Dendritic cell treated with granulocyte-macrophage colony-stimulating factor and Interleukin-4, amounts not matched to agents 40 ng/mL and 50 ng/mL, for 4 days (primary cell): ENCODE measurements at regions not wholly inside any gene's neighbourhood (a gene's known extent, or its start where the extent isn't known, plus 50 kb on each side); places are given as distances from the start of the nearest gene placed in this dataset.

Source experiments
- H3K27ac Mint-ChIP-seq: one replicate; pipeline ENCODE4 v1.8.0; 2022; ENCODE audit warnings: mild to moderate bottlenecking, mixed read lengths
- H3K27me3 Mint-ChIP-seq: one replicate; pipeline ENCODE4 v1.8.0; 2022; ENCODE audit warnings: mild to moderate bottlenecking, mixed read lengths
- H3K36me3 Mint-ChIP-seq: one replicate; pipeline ENCODE4 v1.8.0; 2022; ENCODE audit warnings: low read depth, mixed read lengths
- H3K4me1 Mint-ChIP-seq: one replicate; pipeline ENCODE4 v1.8.0; 2022; ENCODE audit warnings: low read depth, mixed read lengths
- H3K4me3 Mint-ChIP-seq: one replicate; pipeline ENCODE4 v1.8.0; 2022; ENCODE audit warnings: mild to moderate bottlenecking, moderate library complexity, mixed read lengths
- H3K9me3 Mint-ChIP-seq: one replicate; pipeline ENCODE4 v1.8.0; 2022; ENCODE audit warnings: mixed read lengths
- intact Hi-C: fragments of 100-400 bp; cut with micrococcal nuclease; formaldehyde crosslinking; loops from one replicate; pipeline ENCODE4 v1.15.0; 2022

DNA sequence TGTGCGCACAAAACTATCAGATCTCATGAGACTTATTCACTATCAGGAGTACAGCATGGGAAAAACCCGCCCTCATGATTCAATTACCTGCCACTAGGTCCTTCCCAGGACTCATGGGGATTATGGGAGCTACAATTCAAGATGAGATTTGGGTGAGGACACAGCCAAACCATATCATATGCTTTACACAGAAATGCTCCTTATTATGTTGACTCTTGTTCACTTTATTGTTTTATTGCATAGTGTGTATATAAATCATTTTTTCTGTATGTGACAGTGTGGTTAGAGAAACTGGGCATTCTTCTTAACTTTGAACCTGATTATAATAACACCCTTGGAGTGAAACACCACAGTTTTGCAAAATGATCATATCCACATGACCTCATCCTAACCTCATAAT, 212.8 kb upstream of the TNRC6C start:
- H3K9me3 Mint-ChIP-seq, result no peaks in the 10 kb centered on the region
- H3K4me3 Mint-ChIP-seq, result no peak overlapping the region
- no peaks in the 10 kb centered on the region for H3K36me3 Mint-ChIP-seq
- intact Hi-C loops, result no loop called here
- no peaks in the 10 kb centered on the region for H3K4me1 Mint-ChIP-seq
- H3K27me3 Mint-ChIP-seq, result peaks cover 21% of the 10 kb centered on the region
- no peak overlapping the region for H3K27ac Mint-ChIP-seq

DNA sequence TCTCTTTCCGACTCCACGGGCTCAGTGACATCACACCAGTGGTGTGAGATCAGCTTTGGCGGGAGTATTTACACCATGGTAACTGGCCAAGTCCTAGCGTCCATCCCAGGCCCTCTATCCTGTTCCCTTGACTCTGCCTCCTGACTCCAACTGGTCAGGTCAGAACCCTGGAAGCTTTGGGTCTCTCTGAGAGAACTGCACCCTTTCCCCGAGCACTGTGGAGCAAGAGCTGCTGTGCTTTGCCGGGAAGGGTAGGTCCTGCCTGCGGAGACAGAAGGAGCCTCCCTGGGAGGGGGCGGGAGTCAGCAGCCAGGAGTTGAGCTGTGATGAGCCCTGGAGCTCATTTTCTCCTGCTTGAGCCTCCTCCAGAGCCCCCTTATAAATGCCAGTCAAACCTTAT, 212.1 kb upstream of the TNRC6C start:
- H3K4me3 Mint-ChIP-seq, result no peak overlapping the region
- no peaks in the 10 kb centered on the region for H3K4me1 Mint-ChIP-seq
- no peak overlapping the region for H3K27ac Mint-ChIP-seq
- no peaks in the 10 kb centered on the region for H3K9me3 Mint-ChIP-seq
- intact Hi-C loops, result no loop called here
- H3K36me3 Mint-ChIP-seq, result no peaks in the 10 kb centered on the region
- peaks cover 21% of the 10 kb centered on the region for H3K27me3 Mint-ChIP-seq

DNA sequence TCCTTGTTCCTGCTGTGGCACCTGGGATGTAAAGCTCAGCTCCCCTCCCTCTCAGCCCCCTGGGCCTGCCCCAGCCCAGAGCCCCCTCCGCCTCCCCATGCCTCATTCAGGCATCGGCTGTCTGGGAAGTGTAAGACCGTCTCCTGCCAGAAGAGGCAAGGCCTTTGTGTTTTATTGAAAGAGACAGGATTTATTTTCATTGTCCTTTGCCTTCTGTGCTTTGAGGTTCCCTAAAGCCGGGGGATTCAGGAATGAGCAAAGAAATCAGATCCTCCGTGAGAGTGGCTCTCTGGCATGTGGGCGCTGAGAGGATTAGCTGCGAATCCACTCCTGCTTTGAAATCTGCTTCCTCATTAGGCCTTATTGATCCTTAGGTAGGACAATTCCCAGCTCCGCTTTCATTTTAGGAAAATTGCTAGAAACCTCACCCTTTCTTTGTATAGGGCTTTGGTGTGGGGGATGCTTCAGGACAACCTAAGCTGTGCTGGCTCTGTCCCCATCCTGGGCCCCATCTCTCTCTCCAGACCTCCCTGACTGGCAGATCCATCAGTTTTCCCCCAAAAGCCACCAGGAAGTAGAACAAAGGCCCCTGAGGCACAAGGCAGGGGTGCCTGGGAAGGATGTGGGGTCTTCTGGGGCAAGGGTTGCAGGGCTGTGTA, 211.5 kb upstream of the TNRC6C start:
- H3K9me3 Mint-ChIP-seq, result no peaks in the 10 kb centered on the region
- no peak overlapping the region for H3K4me3 Mint-ChIP-seq
- H3K27me3 Mint-ChIP-seq, result peaks cover 17% of the 10 kb centered on the region
- H3K27ac Mint-ChIP-seq, result no peak overlapping the region
- H3K36me3 Mint-ChIP-seq, result no peaks in the 10 kb centered on the region
- H3K4me1 Mint-ChIP-seq, result no peaks in the 10 kb centered on the region
- intact Hi-C loops, result no loop called here

DNA sequence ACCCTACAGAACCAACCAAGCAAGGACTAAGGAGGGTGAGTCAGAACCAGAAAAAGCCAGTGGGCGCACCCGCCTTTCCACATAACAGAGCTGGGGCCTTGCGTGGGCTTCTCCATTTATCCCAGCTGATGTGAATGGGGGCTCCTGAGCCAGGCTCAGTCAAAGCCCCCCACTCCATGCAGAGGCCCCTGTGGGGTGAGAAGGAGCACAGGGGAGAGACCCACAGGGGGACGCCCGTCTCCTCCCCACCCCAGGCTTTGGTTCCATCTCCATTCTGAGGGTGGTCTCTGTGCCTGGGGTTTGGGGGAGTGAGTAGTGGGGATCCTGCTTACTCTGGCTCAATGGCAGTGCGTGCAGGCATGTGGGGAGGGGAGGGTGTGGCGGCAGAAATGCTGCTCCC, 210.1 kb upstream of the TNRC6C start:
- Mint-ChIP-seq H3K4me1 (no peaks in the 10 kb centered on the region), H3K36me3 (no peaks in the 10 kb centered on the region), H3K9me3 (no peaks in the 10 kb centered on the region), H3K27ac (no peak overlapping the region), H3K27me3 (peaks cover 20% of the 10 kb centered on the region), H3K4me3 (no peak overlapping the region)
- intact Hi-C loops, result no loop called here

DNA sequence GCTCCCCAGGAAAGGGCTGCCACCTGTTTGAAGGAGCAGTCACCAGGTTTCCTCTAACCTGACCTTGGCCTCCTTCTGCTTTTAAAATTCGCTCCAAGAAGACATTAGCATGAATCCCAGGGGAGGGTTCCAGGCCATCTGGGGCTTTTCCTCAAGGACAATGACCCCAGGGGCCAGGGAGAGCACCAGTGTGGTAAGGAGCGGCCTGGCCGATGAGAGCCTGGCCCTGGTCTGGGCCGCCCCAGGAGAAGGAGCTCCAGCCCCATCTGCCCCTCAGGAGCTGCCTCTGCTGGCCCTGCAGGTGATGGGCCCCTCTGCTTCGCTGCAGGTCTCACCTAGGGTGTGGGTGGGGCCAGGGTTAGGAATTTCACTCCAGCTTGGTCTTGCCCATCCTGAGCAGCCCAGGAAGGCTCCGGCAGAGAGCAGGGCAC, 209.2 kb upstream of the TNRC6C start:
- Mint-ChIP-seq H3K9me3 (peaks cover under 1% of the 10 kb centered on the region), H3K27me3 (peaks cover 21% of the 10 kb centered on the region), H3K4me3 (no peak overlapping the region), H3K4me1 (no peaks in the 10 kb centered on the region), H3K36me3 (no peaks in the 10 kb centered on the region), H3K27ac (no peak overlapping the region)
- intact Hi-C loops, result no loop called here

DNA sequence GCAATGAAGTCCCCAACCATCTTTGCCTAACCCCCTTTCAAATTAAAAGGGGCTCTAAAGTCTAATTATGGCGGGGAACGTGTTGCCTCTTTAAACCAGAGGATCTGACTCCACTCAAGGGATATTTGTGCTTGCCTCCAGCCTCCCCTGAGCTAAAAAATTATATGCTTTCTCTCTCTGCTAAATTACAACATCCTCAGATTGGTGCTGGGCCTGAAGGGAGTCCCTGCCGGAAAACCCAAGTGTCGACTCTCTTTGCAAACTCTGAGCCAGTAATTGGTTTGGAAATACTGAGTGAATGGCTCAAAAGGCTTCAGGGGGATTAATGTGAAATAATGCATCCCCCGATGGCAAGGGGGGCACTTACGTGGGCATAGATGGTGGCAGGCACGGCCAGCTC, 208.5 kb upstream of the TNRC6C start:
- Mint-ChIP-seq H3K27me3 (peaks cover 23% of the 10 kb centered on the region), H3K4me3 (no peak overlapping the region), H3K36me3 (no peaks in the 10 kb centered on the region), H3K27ac (no peak overlapping the region), H3K4me1 (no peaks in the 10 kb centered on the region), H3K9me3 (peaks cover 7% of the 10 kb centered on the region)
- intact Hi-C loops, result no loop called here

DNA sequence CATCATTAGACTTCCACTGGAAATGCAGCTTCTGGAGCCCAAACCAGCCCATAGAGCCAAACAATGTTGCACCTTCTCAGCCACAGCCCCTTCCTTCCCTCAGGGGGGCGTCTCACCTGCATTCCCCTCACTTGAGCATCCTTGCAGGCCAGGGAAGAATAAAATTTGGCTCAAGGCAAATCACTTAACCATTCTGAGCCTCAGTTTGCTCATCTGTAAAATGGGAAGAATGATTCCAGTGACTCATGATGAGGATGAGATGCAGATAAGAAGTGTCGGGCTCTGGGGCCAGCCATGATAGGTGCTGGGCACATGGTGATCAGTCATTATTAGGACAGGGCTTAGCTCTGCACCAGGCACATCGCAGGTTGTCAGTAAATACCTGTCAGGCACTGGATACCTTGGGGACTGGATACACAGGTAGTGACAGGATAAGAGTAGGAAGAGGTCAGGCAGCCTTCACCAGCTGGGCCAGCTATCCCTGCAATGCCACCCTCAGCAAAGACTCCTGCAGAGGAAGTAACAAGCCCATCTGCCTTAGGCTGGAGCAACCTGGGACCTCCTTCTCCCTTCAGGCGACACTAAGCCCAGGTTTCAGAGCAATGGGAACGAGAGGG, 208.0 kb upstream of the TNRC6C start:
- Mint-ChIP-seq H3K9me3 (peaks cover 12% of the 10 kb centered on the region), H3K4me3 (no peak overlapping the region), H3K4me1 (no peaks in the 10 kb centered on the region), H3K27ac (no peak overlapping the region), H3K36me3 (no peaks in the 10 kb centered on the region), H3K27me3 (peaks cover 26% of the 10 kb centered on the region)
- intact Hi-C loops, result no loop called here

DNA sequence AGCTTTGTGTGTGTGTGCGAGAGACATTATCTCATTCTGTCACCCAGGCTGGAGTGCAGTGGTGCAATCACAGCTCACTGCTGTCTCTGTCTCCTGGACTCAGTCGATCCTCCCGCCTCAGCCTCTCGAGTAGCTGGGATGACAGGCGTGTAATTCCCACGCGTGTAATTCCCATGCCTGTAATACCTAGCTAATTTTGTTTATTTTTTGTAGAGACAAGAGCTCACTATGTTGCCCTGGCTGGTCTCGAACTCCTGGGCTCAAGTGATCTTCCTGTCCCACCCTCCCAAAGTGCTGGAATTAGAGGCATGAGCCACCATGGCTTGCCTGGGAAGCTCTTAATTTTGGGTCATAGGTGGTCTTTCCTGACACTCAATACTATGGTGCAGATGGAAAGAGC, 205.3 kb upstream of the TNRC6C start:
- Mint-ChIP-seq H3K4me1 (no peaks in the 10 kb centered on the region), H3K36me3 (no peaks in the 10 kb centered on the region)

DNA sequence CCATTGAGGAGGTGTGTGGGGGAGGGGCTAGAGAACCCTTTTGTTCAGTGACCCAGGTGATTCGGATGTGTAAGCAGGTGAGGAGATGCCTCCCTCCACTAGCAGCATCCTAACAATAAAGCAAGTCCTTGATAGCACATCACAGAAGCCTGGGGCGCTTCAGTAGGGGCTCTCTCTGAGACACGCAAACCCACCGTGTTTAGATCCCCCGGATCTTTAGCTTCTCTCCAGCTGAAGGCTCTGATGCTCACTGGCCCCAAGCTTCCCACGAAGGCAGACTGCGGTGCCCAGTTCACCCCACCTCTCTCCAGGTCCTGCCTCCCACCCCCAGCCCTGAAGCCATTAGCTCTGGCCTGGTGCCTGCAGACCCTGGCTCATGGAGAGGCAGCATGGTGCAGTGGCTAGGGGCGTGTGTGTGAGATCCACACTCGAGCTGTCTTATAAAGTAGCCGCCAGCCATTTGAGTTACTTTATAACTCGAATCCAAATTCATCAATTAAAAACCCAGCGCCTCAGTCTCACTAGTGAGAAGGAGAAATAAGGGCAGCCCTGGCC, 204.7 kb upstream of the TNRC6C start:
- H3K27me3 Mint-ChIP-seq, result peaks cover 19% of the 10 kb centered on the region
- H3K4me1 Mint-ChIP-seq, result no peaks in the 10 kb centered on the region
- H3K9me3 Mint-ChIP-seq, result peaks cover 12% of the 10 kb centered on the region

More for the DNA sequence above, 205.3 kb upstream of the TNRC6C start:
- peaks cover 12% of the 10 kb centered on the region for H3K9me3 Mint-ChIP-seq
- intact Hi-C loops, result no loop called here
- no peak overlapping the region for H3K4me3 Mint-ChIP-seq
- H3K27me3 Mint-ChIP-seq, result peaks cover 23% of the 10 kb centered on the region
- no peak overlapping the region for H3K27ac Mint-ChIP-seq

DNA sequence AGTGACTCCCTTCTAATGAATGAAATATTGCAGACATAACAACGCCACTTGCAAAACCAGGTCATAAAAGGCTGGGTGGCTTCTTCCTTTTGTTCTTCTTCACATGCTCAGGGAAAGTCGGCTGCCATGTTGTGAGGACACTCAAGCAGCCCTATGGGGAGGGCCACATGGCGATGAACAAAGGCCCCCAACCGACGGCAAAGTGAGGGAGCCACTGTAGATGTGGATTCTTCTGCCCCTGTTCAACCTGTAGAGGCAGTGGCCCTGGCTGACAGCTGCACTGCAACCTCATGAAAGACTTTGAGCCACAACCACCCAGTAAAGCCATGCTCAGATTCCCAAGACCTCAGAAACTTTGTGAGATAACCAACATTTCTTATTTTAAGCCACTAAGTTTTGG, 203.5 kb upstream of the TNRC6C start:
- H3K27ac Mint-ChIP-seq, result no peak overlapping the region
- peaks cover 12% of the 10 kb centered on the region for H3K9me3 Mint-ChIP-seq
- intact Hi-C loops, result no loop called here
- no peaks in the 10 kb centered on the region for H3K4me1 Mint-ChIP-seq
- H3K4me3 Mint-ChIP-seq, result no peak overlapping the region
- no peaks in the 10 kb centered on the region for H3K36me3 Mint-ChIP-seq
- peaks cover 17% of the 10 kb centered on the region for H3K27me3 Mint-ChIP-seq

More for the DNA sequence above, 204.7 kb upstream of the TNRC6C start:
- intact Hi-C loops, result no loop called here
- Mint-ChIP-seq H3K4me3 (no peak overlapping the region), H3K36me3 (no peaks in the 10 kb centered on the region), H3K27ac (no peak overlapping the region)

DNA sequence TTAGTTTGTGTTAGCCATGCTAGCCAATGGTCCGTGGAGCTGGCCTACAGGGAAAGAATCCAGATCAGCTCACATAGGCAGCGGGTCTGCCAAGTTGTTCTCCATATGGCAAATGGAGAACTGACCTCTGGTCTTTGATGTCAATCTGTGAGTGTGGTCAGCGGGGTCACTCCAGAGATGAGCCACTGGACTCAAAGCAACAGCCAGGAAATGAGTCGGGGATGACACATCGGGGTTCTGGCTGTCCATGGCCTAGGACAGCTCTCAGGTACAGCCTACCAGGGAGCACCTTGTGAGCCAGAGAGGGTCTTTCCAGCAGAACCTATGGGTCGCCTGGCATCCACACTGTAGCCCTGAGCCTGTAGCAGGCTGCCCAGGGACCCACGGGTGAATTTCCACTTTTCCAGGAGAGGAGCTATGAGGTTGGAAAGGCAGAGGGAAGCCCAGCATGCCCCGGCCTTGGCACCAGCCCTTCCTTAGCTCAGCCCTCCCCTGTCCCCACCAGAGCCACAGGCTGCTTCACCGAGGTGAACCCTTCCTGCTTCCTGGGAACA, 203.0 kb upstream of the TNRC6C start:
- intact Hi-C loops, result no loop called here
- H3K27me3 Mint-ChIP-seq, result peaks cover 16% of the 10 kb centered on the region
- no peaks in the 10 kb centered on the region for H3K36me3 Mint-ChIP-seq
- peaks cover 12% of the 10 kb centered on the region for H3K9me3 Mint-ChIP-seq
- no peak overlapping the region for H3K4me3 Mint-ChIP-seq
- H3K27ac Mint-ChIP-seq, result no peak overlapping the region
- H3K4me1 Mint-ChIP-seq, result no peaks in the 10 kb centered on the region

DNA sequence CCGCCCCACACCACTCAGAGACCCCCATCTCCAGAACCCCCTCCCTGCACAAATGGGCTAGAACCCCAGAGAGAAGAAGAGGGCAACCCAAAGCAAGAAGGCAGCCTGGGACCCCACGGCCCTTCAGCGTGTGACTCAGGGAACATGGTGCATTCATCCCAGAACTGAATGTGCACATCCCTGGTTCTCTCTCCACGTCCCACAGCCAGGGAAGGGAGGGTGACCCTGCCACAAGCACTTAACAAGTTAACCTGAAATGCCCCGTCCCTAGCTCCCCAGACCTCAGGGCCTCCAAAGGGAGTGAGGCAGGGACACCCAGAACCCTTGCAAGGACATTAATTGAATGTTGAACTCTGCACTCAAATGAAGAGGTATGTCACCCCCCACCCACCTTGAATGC, 202.5 kb upstream of the TNRC6C start:
- H3K27me3 Mint-ChIP-seq, result peaks cover 15% of the 10 kb centered on the region
- no peaks in the 10 kb centered on the region for H3K4me1 Mint-ChIP-seq

DNA sequence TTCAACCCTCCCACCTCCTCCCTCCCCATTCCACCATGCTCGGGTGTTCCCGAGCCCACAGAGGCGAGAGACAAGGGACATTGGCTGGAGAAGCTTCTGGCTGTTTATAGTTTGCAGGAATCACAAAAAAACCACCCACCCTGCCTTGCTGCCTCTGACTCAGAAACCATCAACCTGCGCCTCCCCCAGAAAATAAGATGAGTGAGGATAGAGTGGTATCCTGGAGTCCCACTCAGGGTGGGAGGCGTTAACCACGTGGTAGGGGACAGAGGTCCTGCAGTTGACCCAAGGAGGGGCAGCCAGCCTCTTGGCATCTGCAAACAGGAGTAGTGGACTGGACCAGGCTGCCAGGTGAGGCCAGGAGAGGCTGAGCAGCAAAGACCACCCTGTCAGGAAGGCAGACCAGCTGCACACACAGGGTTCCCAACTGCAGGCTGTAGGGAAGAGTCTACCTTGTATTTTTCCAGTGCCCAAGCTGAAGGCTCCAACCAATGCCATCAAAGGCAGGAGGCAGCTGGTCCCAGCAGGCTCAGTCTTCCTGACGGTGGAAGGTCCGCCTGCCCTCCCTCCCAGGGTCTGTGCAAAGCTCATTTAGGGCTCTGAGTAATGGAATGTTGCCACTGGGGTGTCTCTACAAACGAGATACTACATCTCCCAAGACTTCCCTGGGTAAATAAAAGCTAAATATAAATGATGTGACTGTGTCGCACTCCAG, 201.5 kb upstream of the TNRC6C start:
- intact Hi-C loops, result no loop called here
- Mint-ChIP-seq H3K4me3 (no peak overlapping the region), H3K27me3 (peaks cover 20% of the 10 kb centered on the region), H3K4me1 (no peaks in the 10 kb centered on the region), H3K9me3 (peaks cover 12% of the 10 kb centered on the region), H3K27ac (no peak overlapping the region), H3K36me3 (no peaks in the 10 kb centered on the region)

More for the DNA sequence above, 202.5 kb upstream of the TNRC6C start:
- no peak overlapping the region for H3K27ac Mint-ChIP-seq
- intact Hi-C loops, result no loop called here
- H3K9me3 Mint-ChIP-seq, result peaks cover 12% of the 10 kb centered on the region
- H3K4me3 Mint-ChIP-seq, result no peak overlapping the region
- no peaks in the 10 kb centered on the region for H3K36me3 Mint-ChIP-seq

DNA sequence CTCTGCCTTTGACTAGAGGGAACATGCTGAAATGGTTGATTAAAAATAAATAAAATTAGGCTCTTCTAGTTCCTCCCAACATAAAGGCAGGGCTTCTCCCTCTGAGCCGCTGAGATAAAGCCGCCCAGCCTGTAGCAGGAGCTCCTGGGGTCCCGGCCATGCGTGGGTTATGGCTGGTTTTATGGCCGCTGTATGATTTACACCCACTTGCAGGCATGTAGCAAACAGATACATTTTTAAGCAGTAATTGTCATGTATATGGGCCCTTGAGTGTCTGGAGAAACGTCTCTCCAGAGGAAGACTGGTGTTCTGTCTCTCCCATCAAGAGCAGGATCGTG, 201.0 kb upstream of the TNRC6C start:
- intact Hi-C loops, result no loop called here
- peaks cover 12% of the 10 kb centered on the region for H3K9me3 Mint-ChIP-seq
- no peak overlapping the region for H3K4me3 Mint-ChIP-seq
- no peaks in the 10 kb centered on the region for H3K4me1 Mint-ChIP-seq
- H3K36me3 Mint-ChIP-seq, result no peaks in the 10 kb centered on the region
- H3K27me3 Mint-ChIP-seq, result peaks cover 17% of the 10 kb centered on the region
- no peak overlapping the region for H3K27ac Mint-ChIP-seq
